IMR-90 (cell line): ENCODE measurements at regions not wholly inside any gene's neighbourhood (a gene's known extent, or its start where the extent isn't known, plus 50 kb on each side); places are given as distances from the start of the nearest gene placed in this dataset.

ENCODE experiments used
- ATAC-seq: fragments of 200-7000 bp; cut with Tn5 transposase; 2 replicates; pipeline ENCODE4 v1.9.1; 2020; ENCODE audit warnings: low read depth, mild to moderate bottlenecking, moderate library complexity
- BruUV-seq: library from RNA; stranded (reverse); fragments of 400-500 nt; replicated peaks from 2 replicates; lab custom pipeline; 2021; lab: Mats Ljungman, UMichigan
- CTCF ChIA-PET: fragments of 300-600 bp; formaldehyde crosslinking; extraction: SDS; loops from one replicate; lab custom pipeline; 2021; ENCODE audit warnings: antibody characterized with exemption; lab: Yijun Ruan, JAX
- POLR2A ChIA-PET: fragments of 300-600 bp; sonication (Branson Sonifier 250); formaldehyde crosslinking; loops from one replicate; lab custom pipeline; 2022; ENCODE audit warnings: antibody characterized with exemption; ENCODE audit not compliant: unreplicated experiment; lab: Charles Lee
- DNase-seq: peaks from one replicate; pipeline ENCODE4 v3.0.0; 2013
- H2AFZ ChIP-seq: replicated peaks from 2 replicates; pipeline ENCODE3; 2013; ENCODE audit warnings: low read length, mild to moderate bottlenecking; ENCODE audit not compliant: poor library complexity
- H2AK5ac ChIP-seq: 2 replicates; pipeline ENCODE4 v1.6.1; 2013; ENCODE audit warnings: low read depth, low read length, inconsistent platforms
- H2AK9ac ChIP-seq: replicated peaks from 2 replicates; pipeline ENCODE3; 2013; ENCODE audit warnings: mild to moderate bottlenecking, low read depth, low read length, moderate library complexity; ENCODE audit not compliant: poor library complexity
- H2BK120ac ChIP-seq: 2 replicates; pipeline ENCODE4 v1.6.1; 2013; ENCODE audit warnings: low read depth, low read length, inconsistent platforms
- H2BK15ac ChIP-seq: 3 replicates; pipeline ENCODE4 v1.6.1; 2013; ENCODE audit warnings: low read depth, low read length, inconsistent platforms
- H2BK20ac ChIP-seq: 2 replicates; pipeline ENCODE4 v1.6.1; 2013; ENCODE audit warnings: low read depth, mild to moderate bottlenecking, inconsistent platforms, low read length, moderate library complexity
- H2BK5ac ChIP-seq: 2 replicates; pipeline ENCODE4 v1.6.1; 2013; ENCODE audit warnings: mild to moderate bottlenecking, low read depth, low read length, inconsistent platforms; ENCODE audit not compliant: poor library complexity, severe bottlenecking
- H3K14ac ChIP-seq: replicated peaks from 2 replicates; pipeline ENCODE4 v1.6.1; 2013; ENCODE audit warnings: low read depth, low read length, inconsistent platforms
- H3K18ac ChIP-seq: 2 replicates; pipeline ENCODE4 v1.6.1; 2013; ENCODE audit warnings: low read depth, low read length, control low read depth
- H3K23ac ChIP-seq: 2 replicates; pipeline ENCODE4 v1.6.1; 2013; ENCODE audit warnings: low read depth, low read length, inconsistent platforms
- H3K27ac ChIP-seq: 2 replicates; pipeline ENCODE4 v1.5.1; 2013; ENCODE audit warnings: mild to moderate bottlenecking, control low read depth, low read length; ENCODE audit not compliant: insufficient read depth
- H3K27me3 ChIP-seq: 2 replicates; pipeline ENCODE4 v1.6.1; 2013; ENCODE audit warnings: low read length; ENCODE audit not compliant: control insufficient read depth, insufficient read depth
- H3K36me3 ChIP-seq: 2 replicates; pipeline ENCODE4 v1.6.1; 2013; ENCODE audit warnings: low read length, mixed read lengths; ENCODE audit not compliant: control insufficient read depth, insufficient read depth
- H3K4ac ChIP-seq: 2 replicates; pipeline ENCODE4 v1.6.1; 2013; ENCODE audit warnings: low read depth, low read length, inconsistent platforms
- H3K4me1 ChIP-seq: 2 replicates; pipeline ENCODE4 v1.6.1; 2013; ENCODE audit warnings: low read length, mixed read lengths; ENCODE audit not compliant: control insufficient read depth, insufficient read depth
- H3K4me2 ChIP-seq: 2 replicates; pipeline ENCODE4 v1.6.1; 2013; ENCODE audit warnings: low read depth, mild to moderate bottlenecking, control low read depth, low read length, moderate library complexity
- H3K4me3 ChIP-seq: 2 replicates; pipeline ENCODE4 v1.5.1; 2013; ENCODE audit warnings: low read depth, mild to moderate bottlenecking, control low read depth, low read length, moderate library complexity; ENCODE audit not compliant: insufficient read depth
- H3K56ac ChIP-seq: 2 replicates; pipeline ENCODE4 v1.6.1; 2013; ENCODE audit warnings: low read length, inconsistent platforms; ENCODE audit not compliant: insufficient read depth; ENCODE audit errors: extremely low read depth
- H3K79me1 ChIP-seq, 2 experiments: 2 replicates each; pipeline ENCODE4 v1.6.1; 2013; ENCODE audit warnings: low read length in 2 of 2, inconsistent platforms in 1 of 2, low read depth in 1 of 2
- H3K9ac ChIP-seq: 2 replicates; pipeline ENCODE4 v1.6.1; 2013; ENCODE audit warnings: low read depth, low read length, control low read depth
- H3K9me1 ChIP-seq: 2 replicates; pipeline ENCODE4 v1.6.1; 2013; ENCODE audit warnings: low read length, inconsistent platforms; ENCODE audit not compliant: insufficient read depth
- H3K9me3 ChIP-seq: 2 replicates; pipeline ENCODE4 v1.6.1; 2013; ENCODE audit warnings: low read length; ENCODE audit not compliant: control insufficient read depth, insufficient read depth
- H4K20me1 ChIP-seq: 2 replicates; pipeline ENCODE4 v1.6.1; 2013; ENCODE audit warnings: low read length, inconsistent platforms; ENCODE audit not compliant: insufficient read depth
- H4K5ac ChIP-seq: 2 replicates; pipeline ENCODE4 v1.6.1; 2013; ENCODE audit warnings: mild to moderate bottlenecking, low read depth, low read length, control low read depth
- H4K8ac ChIP-seq, 2 experiments: 2 replicates each; pipeline ENCODE4 v1.6.1; 2013; ENCODE audit warnings: low read depth in 2 of 2, low read length in 2 of 2, control low read depth in 1 of 2, inconsistent platforms in 1 of 2
- H4K91ac ChIP-seq: 2 replicates; pipeline ENCODE4 v1.6.1; 2013; ENCODE audit warnings: low read depth, low read length, inconsistent platforms; ENCODE audit not compliant: insufficient read depth
- CEBPB ChIP-seq: IDR thresholded peaks from 2 replicates; pipeline ENCODE4 v1.6.1; 2012; ENCODE audit warnings: low read depth, low read length, improper control_type of control experiment
- MAFK ChIP-seq: IDR thresholded peaks from 2 replicates; pipeline ENCODE4 v1.6.1; 2012; ENCODE audit warnings: low read depth, low read length, improper control_type of control experiment
- MXI1 ChIP-seq: IDR thresholded peaks from 2 replicates; pipeline ENCODE4 v1.6.1; 2012; ENCODE audit warnings: low read depth, mild to moderate bottlenecking, low read length, moderate library complexity, borderline replicate concordance
- RAD21 ChIP-seq: IDR thresholded peaks from 2 replicates; pipeline ENCODE4 v1.6.1; 2012; ENCODE audit warnings: low read length, improper control_type of control experiment
- WGBS, 2 experiments: methylation state at CpG; one replicate each; pipeline versions ENCODE4 v1.1.5 to v1.1.7; 2013; ENCODE audit warnings: missing lambda C conversion rate in 2 of 2; ENCODE audit not compliant: insufficient read length in 1 of 2; ENCODE audit errors: extremely low coverage in 2 of 2; 5-methylcytosine and 5-hydroxymethylcytosine counted together
- dilution Hi-C: fragments of 300-500 bp; cut with HindIII; formaldehyde crosslinking; loops from one replicate; pipeline ENCODE4 v1.14.3; 2018; ENCODE audit warnings: low sequenced_read_pairs; ENCODE audit not compliant: unreplicated experiment
- in situ Hi-C: fragments of 300-500 bp; cut with MboI; formaldehyde crosslinking; loops from 3 replicates; pipeline ENCODE4 v1.14.3; 2019; ENCODE audit warnings: low sequenced_read_pairs, inconsistent platforms, mixed read lengths
- intact Hi-C: fragments of 100-400 bp; cut with micrococcal nuclease; formaldehyde crosslinking; loops from 2 replicates; pipeline ENCODE4 v1.10.0; 2022

- ChIA-PET CTCF (no interaction called here), POLR2A (no interaction called here)
- Histone ChIP-seq H2AFZ (no peak overlapping the region), H2BK15ac (no peak overlapping the region), H3K36me3 (no peaks in the 10 kb centered on the region), H4K91ac (no peak overlapping the region), H2BK120ac (no peak overlapping the region), H2AK5ac (no peak overlapping the region), H3K4me2 (no peak overlapping the region), H3K56ac (no peak overlapping the region), H2BK20ac (no peak overlapping the region), H3K4me3 (no peak overlapping the region), H3K18ac (no peak overlapping the region), H2AK9ac (no peak overlapping the region), H3K4ac (no peak overlapping the region), H3K9ac (no peak overlapping the region), H4K8ac (no peak overlapping the region), H3K9me3 (peaks cover 7% of the 10 kb centered on the region), H3K79me1 (no peaks in the 10 kb centered on the region), H3K9me1 (no peaks in the 10 kb centered on the region), H3K23ac (no peak overlapping the region), H3K27me3 (no peaks in the 10 kb centered on the region), H3K27ac (no peak overlapping the region), H3K14ac (no peak overlapping the region), H4K5ac (no peak overlapping the region), H3K4me1 (no peaks in the 10 kb centered on the region), H4K20me1 (no peaks in the 10 kb centered on the region), H2BK5ac (no peak overlapping the region)
- intact Hi-C loops, result no loop called here
- no peak for TF ChIP-seq RAD21
- TF ChIP-seq CEBPB, result no peak
- TF ChIP-seq MAFK, result peak; percentile 79
- no peak for TF ChIP-seq MXI1
- in situ Hi-C loops, result no loop called here
- DNase-seq (no peak), ATAC-seq (no peak)
- WGBS, 2 experiments, result no CpG with 5 or more reads among the region's 3 CpGs
- dilution Hi-C loops, result no loop called here
- BruUV-seq, result no TSS peak
Observed at GRCh38 chr6:80698459-80698858, 592.0 kb downstream of the BCKDHB start.
